Amygdala (tissue), 56 donors: ENCODE measurements at regions not wholly inside any gene's neighbourhood (a gene's known extent, or its start where the extent isn't known, plus 50 kb on each side); places are given as distances from the start of the nearest gene placed in this dataset.
"Not testable (repeated sequence)": the region's sequence is repeated elsewhere in the genome, so short reads cannot be mapped to it uniquely, and the experiment has no call there.

ENCODE experiments used
- DNase-seq, 56 donors: peaks; one replicate each; lab custom pipeline; 2025; lab: John Stamatoyannopoulos, UW

GRCh38 chr5:159673538-159673937 lies 242.7 kb upstream of the ADRA1B start:
- no peak for DNase-seq

GRCh38 chr5:159678657-159679392 lies 237.5 kb upstream of the ADRA1B start:
- DNase-seq, result no peak

GRCh38 chr5:159680095-159680494 lies 236.2 kb upstream of the ADRA1B start:
- DNase-seq, result no peak

- DNase-seq, result no peak
Measured at GRCh38 chr5:159681661-159682060, 234.6 kb upstream of the ADRA1B start.

- DNase-seq, result no peak
Measured at GRCh38 chr5:159682623-159683022, 233.7 kb upstream of the ADRA1B start.

- not testable (repeated sequence) for DNase-seq
Measured at GRCh38 chr5:159687892-159688291, 228.4 kb upstream of the ADRA1B start.

- DNase-seq, result no peak
Measured at GRCh38 chr5:159695741-159696294, 220.5 kb upstream of the ADRA1B start.

- no peak for DNase-seq
Measured at GRCh38 chr5:159697530-159697929, 218.8 kb upstream of the ADRA1B start.

- no peak for DNase-seq
Measured at GRCh38 chr5:159698322-159698721, 218.0 kb upstream of the ADRA1B start.

GRCh38 chr5:159700016-159700415 lies 216.3 kb upstream of the ADRA1B start:
- DNase-seq, result no peak

- no peak for DNase-seq
Measured at GRCh38 chr5:159702301-159702700, 214.0 kb upstream of the ADRA1B start.

- no peak for DNase-seq
Measured at GRCh38 chr5:159702826-159703225, 213.5 kb upstream of the ADRA1B start.

- no peak for DNase-seq
Measured at GRCh38 chr5:159704160-159704559, 212.1 kb upstream of the ADRA1B start.

GRCh38 chr5:159705948-159706347 lies 210.3 kb upstream of the ADRA1B start:
- no peak for DNase-seq

- DNase-seq, result no peak
Measured at GRCh38 chr5:159708090-159708489, 208.2 kb upstream of the ADRA1B start.

GRCh38 chr5:159712672-159713071 lies 203.6 kb upstream of the ADRA1B start:
- no peak for DNase-seq

GRCh38 chr5:159713254-159713653 lies 203.0 kb upstream of the ADRA1B start:
- DNase-seq, result no peak

GRCh38 chr5:159713773-159714172 lies 202.5 kb upstream of the ADRA1B start:
- no peak for DNase-seq

GRCh38 chr5:159725475-159725874 lies 190.8 kb upstream of the ADRA1B start:
- DNase-seq, result no peak

- no peak for DNase-seq
Measured at GRCh38 chr5:159727167-159727566, 189.1 kb upstream of the ADRA1B start.

- DNase-seq, result no peak
Measured at GRCh38 chr5:159730285-159730684, 186.0 kb upstream of the ADRA1B start.

GRCh38 chr5:159732220-159732619 lies 184.1 kb upstream of the ADRA1B start:
- no peak for DNase-seq

GRCh38 chr5:159734366-159734765 lies 181.9 kb upstream of the ADRA1B start:
- DNase-seq, result no peak
